Smooth muscle cell (in vitro differentiated cells): ENCODE measurements at regions not wholly inside any gene's neighbourhood (a gene's known extent, or its start where the extent isn't known, plus 50 kb on each side); places are given as distances from the start of the nearest gene placed in this dataset.
"Not testable (repeated sequence)": the region's sequence is repeated elsewhere in the genome, so short reads cannot be mapped to it uniquely, and the experiment has no call there.

ENCODE experiments used
- DNase-seq: peaks from one replicate; lab custom pipeline; 2025; ENCODE audit not compliant: unreplicated experiment; lab: John Stamatoyannopoulos, UW
- H2AFZ ChIP-seq: fragments of 200-600 bp; sonication (generic); 2 replicates; pipeline ENCODE4 v1.6.0; 2016; ENCODE audit warnings: antibody characterized with exemption, low read depth, mild to moderate bottlenecking
- H3F3A ChIP-seq: fragments of 200-600 bp; sonication (generic); 2 replicates; pipeline ENCODE4 v1.6.0; 2017; ENCODE audit warnings: antibody characterized with exemption, low read depth
- H3K27ac ChIP-seq: fragments of 200-600 bp; sonication (generic); 2 replicates; pipeline ENCODE4 v1.5.1; 2016; ENCODE audit warnings: low read depth, mild to moderate bottlenecking
- H3K27me3 ChIP-seq: fragments of 200-600 bp; sonication (generic); 2 replicates; pipeline ENCODE4 v1.6.1; 2016; ENCODE audit warnings: low read depth, mild to moderate bottlenecking
- H3K36me3 ChIP-seq: fragments of 200-600 bp; sonication (generic); 2 replicates; pipeline ENCODE4 v1.5.1; 2016; ENCODE audit warnings: low read depth
- H3K4me1 ChIP-seq: fragments of 200-600 bp; sonication (generic); 2 replicates; pipeline ENCODE4 v1.5.1; 2016; ENCODE audit warnings: low read depth
- H3K4me2 ChIP-seq: fragments of 200-600 bp; sonication (generic); 2 replicates; pipeline ENCODE4 v1.6.0; 2016; ENCODE audit warnings: mild to moderate bottlenecking
- H3K4me3 ChIP-seq: fragments of 200-600 bp; sonication (generic); 2 replicates; pipeline ENCODE4 v1.5.1; 2016; ENCODE audit warnings: mild to moderate bottlenecking
- H3K79me2 ChIP-seq: fragments of 200-600 bp; sonication (generic); 2 replicates; pipeline ENCODE4 v1.6.0; 2016; ENCODE audit warnings: low read depth, mild to moderate bottlenecking
- H3K9ac ChIP-seq: fragments of 200-600 bp; sonication (generic); 2 replicates; pipeline ENCODE4 v1.6.0; 2016; ENCODE audit warnings: low read depth
- H3K9me3 ChIP-seq: fragments of 200-600 bp; sonication (generic); replicated peaks from 2 replicates; pipeline ENCODE4 v1.5.1; 2016; ENCODE audit warnings: low read depth
- H4K20me1 ChIP-seq: fragments of 200-600 bp; sonication (generic); 2 replicates; pipeline ENCODE4 v1.6.0; 2016; ENCODE audit warnings: low read depth
- CTCF ChIP-seq: fragments of 200-600 bp; sonication (generic); IDR thresholded peaks from 2 replicates; pipeline ENCODE4 v1.5.1; 2017; ENCODE audit warnings: borderline replicate concordance, mild to moderate bottlenecking, antibody characterized with exemption; ENCODE audit not compliant: insufficient read depth, poor library complexity, severe bottlenecking
- WGBS: methylation state at CpG from one replicate; pipeline ENCODE4 v1.1.7; 2016; ENCODE audit warnings: low lambda C conversion rate; 5-methylcytosine and 5-hydroxymethylcytosine counted together

GRCh38 chr2:88967844-88968243, 276.4 kb downstream of the RPIA start:
- WGBS, result 48% methylated on average over 3 of the region's 3 CpGs

GRCh38 chr2:88978011-88978410, 286.5 kb downstream of the RPIA start:
- not testable (repeated sequence) for H3F3A ChIP-seq, H3K27me3 ChIP-seq, DNase-seq, H3K36me3 ChIP-seq, H3K4me2 ChIP-seq, H3K79me2 ChIP-seq, H3K9me3 ChIP-seq, H4K20me1 ChIP-seq, H3K4me1 ChIP-seq, H3K27ac ChIP-seq, H3K9ac ChIP-seq, H2AFZ ChIP-seq, H3K4me3 ChIP-seq
- 35% methylated on average over 2 of the region's 2 CpGs for WGBS

More at GRCh38 chr2:88967844-88968243, 276.4 kb downstream of the RPIA start:
- H3K27ac ChIP-seq, result no peak overlapping the region
- TF ChIP-seq CTCF, result no peak
- H3K4me3 ChIP-seq, result no peak overlapping the region
- no peak overlapping the region for H3K9ac ChIP-seq
- no peaks in the 10 kb centered on the region for H3K9me3 ChIP-seq
- DNase-seq, result no peak
- no peaks in the 10 kb centered on the region for H3K4me1 ChIP-seq
- H3K79me2 ChIP-seq, result no peaks in the 10 kb centered on the region
- H3K27me3 ChIP-seq, result no peaks in the 10 kb centered on the region
- no peak overlapping the region for H3K4me2 ChIP-seq
- H3K36me3 ChIP-seq, result no peaks in the 10 kb centered on the region
- H3F3A ChIP-seq, result no peaks in the 10 kb centered on the region
- H2AFZ ChIP-seq, result no peak overlapping the region
- H4K20me1 ChIP-seq, result no peaks in the 10 kb centered on the region

- not testable (repeated sequence) for H3K36me3 ChIP-seq, H3K27ac ChIP-seq, H3K9me3 ChIP-seq, H3K4me2 ChIP-seq, H3F3A ChIP-seq, H2AFZ ChIP-seq, H3K79me2 ChIP-seq, H3K4me3 ChIP-seq, DNase-seq, H3K4me1 ChIP-seq, H3K27me3 ChIP-seq, H4K20me1 ChIP-seq, H3K9ac ChIP-seq
- WGBS, result 56% methylated on average over 1 of the region's 1 CpG
Observed at GRCh38 chr2:88978446-88978845, 287.0 kb downstream of the RPIA start.

- not testable (repeated sequence) for H3K4me3 ChIP-seq, H3K27me3 ChIP-seq, H2AFZ ChIP-seq, H3K4me2 ChIP-seq, DNase-seq, H3K4me1 ChIP-seq, H3F3A ChIP-seq, H3K9ac ChIP-seq, H3K9me3 ChIP-seq, H3K79me2 ChIP-seq, H3K36me3 ChIP-seq, H4K20me1 ChIP-seq, H3K27ac ChIP-seq
- WGBS, result 48% methylated on average over 2 of the region's 2 CpGs
Observed at GRCh38 chr2:88984079-88984478, 292.6 kb downstream of the RPIA start.

- H4K20me1 ChIP-seq, H3K36me3 ChIP-seq, H3K27ac ChIP-seq, H2AFZ ChIP-seq, H3F3A ChIP-seq, H3K27me3 ChIP-seq, DNase-seq, H3K4me2 ChIP-seq, H3K4me1 ChIP-seq, H3K9ac ChIP-seq, H3K4me3 ChIP-seq, H3K79me2 ChIP-seq, H3K9me3 ChIP-seq: not testable (repeated sequence)
- 47% methylated on average over 4 of the region's 4 CpGs for WGBS
Observed at GRCh38 chr2:88986721-88987330, 295.4 kb downstream of the RPIA start.

- H3K9me3 ChIP-seq, H3K4me2 ChIP-seq, H3K79me2 ChIP-seq, H3F3A ChIP-seq, H2AFZ ChIP-seq, H3K27me3 ChIP-seq, H3K4me1 ChIP-seq, H3K36me3 ChIP-seq, H4K20me1 ChIP-seq, H3K4me3 ChIP-seq, H3K9ac ChIP-seq, DNase-seq, H3K27ac ChIP-seq: not testable (repeated sequence)
Observed at GRCh38 chr2:88988617-88989016, 297.1 kb downstream of the RPIA start.

GRCh38 chr2:88992819-88993218, 301.3 kb downstream of the RPIA start:
- not testable (repeated sequence) for H3K27me3 ChIP-seq, H3K79me2 ChIP-seq, DNase-seq, H3K4me1 ChIP-seq, H3K4me2 ChIP-seq, H3K9me3 ChIP-seq, H3K27ac ChIP-seq, H3K9ac ChIP-seq, H3K36me3 ChIP-seq, H4K20me1 ChIP-seq, H2AFZ ChIP-seq, H3K4me3 ChIP-seq, H3F3A ChIP-seq
- 74% methylated on average over 3 of the region's 3 CpGs for WGBS

- not testable (repeated sequence) for H3K9ac ChIP-seq, H3K4me2 ChIP-seq, H3K9me3 ChIP-seq, H3K27ac ChIP-seq, H4K20me1 ChIP-seq, H3F3A ChIP-seq, H3K79me2 ChIP-seq, H3K27me3 ChIP-seq, DNase-seq, H3K4me3 ChIP-seq, H3K4me1 ChIP-seq, H2AFZ ChIP-seq, H3K36me3 ChIP-seq
- WGBS, result no CpG with 5 or more reads among the region's 1 CpG
Observed at GRCh38 chr2:88994856-88995255, 303.4 kb downstream of the RPIA start.
